CD14-positive monocyte (primary cell): ENCODE measurements at regions not wholly inside any gene's neighbourhood (a gene's known extent, or its start where the extent isn't known, plus 50 kb on each side); places are given as distances from the start of the nearest gene placed in this dataset.

ENCODE experiments used
- DNase-seq, 3 donors: peaks; one replicate each; pipeline ENCODE4 v3.0.0-alpha.2; 2011 to 2022
- H2AFZ ChIP-seq: 2 replicates; pipeline ENCODE4 v1.6.0; 2012; ENCODE audit warnings: mild to moderate bottlenecking, low read depth, low read length, inconsistent platforms; ENCODE audit not compliant: insufficient read depth, poor library complexity, severe bottlenecking
- H3K27ac ChIP-seq, 2 donors: 1 replicate in 1 of 2; 2 replicates in 1 of 2; pipeline ENCODE4 v1.5.1; 2012 to 2013; ENCODE audit warnings: low read length in 2 of 2, control low read depth in 1 of 2, inconsistent platforms in 1 of 2, low read depth in 1 of 2, mild to moderate bottlenecking in 1 of 2
- H3K27me3 ChIP-seq, 2 donors: one replicate each; pipeline versions ENCODE4 v1.6.0 to v1.6.1; 2011 to 2013; ENCODE audit warnings: low read length in 2 of 2; ENCODE audit not compliant: control insufficient read depth in 2 of 2, insufficient read depth in 2 of 2
- H3K36me3 ChIP-seq, 2 donors: replicated peaks in 1 of 2; 1 replicate in 1 of 2; 2 replicates in 1 of 2; pipeline versions ENCODE4 v1.5.1 to v1.6.1; 2012 to 2013; ENCODE audit warnings: low read length in 2 of 2, control low read depth in 1 of 2, inconsistent platforms in 1 of 2, mild to moderate bottlenecking in 1 of 2; ENCODE audit not compliant: insufficient read depth in 2 of 2, control insufficient read depth in 1 of 2
- H3K4me1 ChIP-seq, 2 donors: 1 replicate in 1 of 2; 2 replicates in 1 of 2; pipeline versions ENCODE4 v1.5.1 to v1.6.1; 2012 to 2013; ENCODE audit warnings: low read length in 2 of 2, control low read depth in 1 of 2, inconsistent platforms in 1 of 2, mild to moderate bottlenecking in 1 of 2, moderate library complexity in 1 of 2; ENCODE audit not compliant: insufficient read depth in 2 of 2, control insufficient read depth in 1 of 2
- H3K4me2 ChIP-seq: replicated peaks from 2 replicates; pipeline ENCODE3; 2012; ENCODE audit warnings: low read length, moderate library complexity, mild to moderate bottlenecking; ENCODE audit not compliant: poor library complexity, severe bottlenecking; ENCODE audit errors: extremely low read depth
- H3K4me3 ChIP-seq, 3 experiments: fragments of 200-600 bp in 1 of 3; sonication (generic) in 1 of 3; replicated peaks in 1 of 3; 1 replicate in 2 of 3; 2 replicates in 1 of 3; pipeline ENCODE4 v1.5.1; 2011 to 2013; ENCODE audit warnings: low read length in 3 of 3, mild to moderate bottlenecking in 3 of 3, control low read depth in 2 of 3, low read depth in 2 of 3, inconsistent platforms in 1 of 3, moderate library complexity in 1 of 3
- H3K79me2 ChIP-seq: 2 replicates; pipeline ENCODE4 v1.6.0; 2012; ENCODE audit warnings: mild to moderate bottlenecking, control low read depth, inconsistent platforms, low read length, moderate library complexity; ENCODE audit not compliant: insufficient read depth
- H3K9ac ChIP-seq: 2 replicates; pipeline ENCODE4 v1.6.0; 2017; ENCODE audit warnings: low read length, mild to moderate bottlenecking; ENCODE audit not compliant: insufficient read depth, poor library complexity, severe bottlenecking
- H3K9me3 ChIP-seq, 2 donors: replicated peaks in 1 of 2; 1 replicate in 1 of 2; 2 replicates in 1 of 2; pipeline versions ENCODE4 v1.5.1 to v1.6.1; 2012 to 2013; ENCODE audit warnings: low read length in 2 of 2, control low read depth in 1 of 2; ENCODE audit not compliant: control insufficient read depth in 1 of 2, insufficient read depth in 1 of 2
- H4K20me1 ChIP-seq: 2 replicates; pipeline ENCODE4 v1.6.0; 2012; ENCODE audit warnings: mild to moderate bottlenecking, low read length, control low read depth, moderate library complexity; ENCODE audit not compliant: insufficient read depth
- H3K27ac Mint-ChIP-seq, 7 donors: one replicate each; pipeline ENCODE4 v1.8.0; 2020; ENCODE audit warnings: mild to moderate bottlenecking in 7 of 7, mixed read lengths in 7 of 7, moderate library complexity in 6 of 7, inconsistent platforms in 2 of 7
- H3K27me3 Mint-ChIP-seq, 3 donors: one replicate each; pipeline ENCODE4 v1.8.0; 2021 to 2022; ENCODE audit warnings: low read depth in 3 of 3, mild to moderate bottlenecking in 3 of 3, mixed read lengths in 3 of 3, moderate library complexity in 3 of 3, inconsistent platforms in 1 of 3
- H3K36me3 Mint-ChIP-seq, 2 donors: one replicate each; pipeline ENCODE4 v1.8.0; 2020; ENCODE audit warnings: mixed read lengths in 2 of 2, inconsistent platforms in 1 of 2, mild to moderate bottlenecking in 1 of 2
- H3K4me1 Mint-ChIP-seq: one replicate; pipeline ENCODE4 v1.8.0; 2020; ENCODE audit warnings: mild to moderate bottlenecking, mixed read lengths
- H3K4me3 Mint-ChIP-seq, 2 donors: one replicate each; pipeline ENCODE4 v1.8.0; 2020; ENCODE audit warnings: mild to moderate bottlenecking in 2 of 2, mixed read lengths in 2 of 2, moderate library complexity in 1 of 2
- H3K9me3 Mint-ChIP-seq, 7 donors: one replicate each; pipeline ENCODE4 v1.8.0; 2020 to 2022; ENCODE audit warnings: mixed read lengths in 7 of 7, mild to moderate bottlenecking in 6 of 7, moderate library complexity in 6 of 7, inconsistent platforms in 2 of 7
- CTCF ChIP-seq: fragments of 200-600 bp; IDR thresholded peaks from one replicate; pipeline ENCODE4 v1.8.0; 2022; ENCODE audit warnings: antibody characterized with exemption, mild to moderate bottlenecking
- WGBS: methylation state at CpG from one replicate; pipeline ENCODE4 v1.1.5; 2013; ENCODE audit warnings: missing lambda C conversion rate; ENCODE audit not compliant: insufficient coverage; 5-methylcytosine and 5-hydroxymethylcytosine counted together
- intact Hi-C, 2 donors: fragments of 100-400 bp; cut with micrococcal nuclease; formaldehyde crosslinking; loops; one replicate each; pipeline versions ENCODE4 v1.15.0 to v1.15.1; 2023

DNA sequence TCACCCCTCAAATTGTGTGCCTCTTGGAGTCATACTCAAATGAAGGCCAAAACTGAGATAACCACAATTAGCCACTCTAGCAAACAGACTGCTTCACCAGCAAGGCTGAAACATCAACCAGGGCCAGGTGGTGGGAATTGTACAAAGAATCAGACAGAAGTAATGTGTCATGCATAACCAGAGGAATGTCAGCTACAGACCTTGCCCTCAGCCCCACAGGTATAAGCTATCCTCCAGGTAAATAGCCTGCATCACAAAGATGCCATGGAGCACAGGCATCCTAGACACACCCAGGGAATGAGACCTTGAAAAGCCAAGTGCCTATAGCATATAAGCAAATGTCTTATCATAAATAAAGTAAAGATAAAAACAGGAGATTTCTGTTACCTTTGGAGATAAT is 242.7 kb downstream of the CETN3 start:
- Mint-ChIP-seq H3K27ac (no peak overlapping the region), H3K36me3 (no peaks in the 10 kb centered on the region), H3K27me3 (peaks cover 0 to 2% (median 0%) of the 10 kb centered on the region in 3 donors), H3K4me1 (peaks cover under 1% of the 10 kb centered on the region), H3K4me3 (no peak overlapping the region), H3K9me3 (no peaks in the 10 kb centered on the region)
- H3K4me2 ChIP-seq = no peak overlapping the region
- H3K4me1 ChIP-seq = no peaks in the 10 kb centered on the region
- no peaks in the 10 kb centered on the region for H3K36me3 ChIP-seq
- H4K20me1 ChIP-seq = no peaks in the 10 kb centered on the region
- H3K9me3 ChIP-seq = no peaks in the 10 kb centered on the region
- no peak overlapping the region for H3K9ac ChIP-seq
- H2AFZ ChIP-seq = no peak overlapping the region
- H3K27me3 ChIP-seq = no peaks in the 10 kb centered on the region
- TF ChIP-seq CTCF = no peak
- no peak for DNase-seq
- no peak overlapping the region for H3K4me3 ChIP-seq
- no peak overlapping the region for H3K27ac ChIP-seq
- intact Hi-C loops = loop anchor here in 1 of 2 donors (10.0 kb wide), 1 partner anchor 202 kb away; no protein-coding TSS in a partner anchor
- H3K79me2 ChIP-seq = no peaks in the 10 kb centered on the region

DNA sequence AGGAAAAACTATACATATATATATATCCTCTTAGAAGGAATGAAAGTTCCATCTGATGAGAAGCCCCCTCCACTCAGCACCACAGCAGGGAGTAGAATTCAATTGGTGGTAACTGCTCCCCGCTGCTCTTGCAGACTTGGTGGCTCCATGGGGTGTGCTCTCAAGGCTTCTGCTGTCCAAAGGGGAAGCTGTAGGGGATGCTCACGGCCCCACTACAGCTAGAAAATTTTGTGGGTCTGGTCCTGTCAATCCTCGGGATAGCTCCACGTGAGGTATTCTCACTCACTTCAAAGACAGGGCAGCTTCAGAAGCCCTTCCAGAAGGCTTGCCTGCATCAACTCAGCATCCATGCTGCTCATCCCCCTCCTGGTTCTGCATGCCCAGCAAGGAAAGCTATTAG is 247.2 kb downstream of the CETN3 start:
- 94% methylated on average over 3 of the region's 4 CpGs for WGBS
- no peaks in the 10 kb centered on the region for H3K9me3 ChIP-seq
- H3K4me3 ChIP-seq = no peak overlapping the region
- Mint-ChIP-seq H3K27ac (peak overlapping the region in 1 of 7 donors; percentile 24), H3K36me3 (no peaks in the 10 kb centered on the region), H3K27me3 (peaks cover 0 to 5% (median 0%) of the 10 kb centered on the region in 3 donors), H3K4me3 (no peak overlapping the region), H3K4me1 (no peaks in the 10 kb centered on the region), H3K9me3 (no peaks in the 10 kb centered on the region)
- no peak overlapping the region for H3K9ac ChIP-seq
- no peak overlapping the region for H2AFZ ChIP-seq
- no peak overlapping the region for H3K27ac ChIP-seq
- no peak overlapping the region for H3K4me2 ChIP-seq
- no peak for TF ChIP-seq CTCF
- H4K20me1 ChIP-seq = no peaks in the 10 kb centered on the region
- intact Hi-C loops = loop anchor here in 1 of 2 donors (10.0 kb wide), 1 partner anchor 198 kb away; no protein-coding TSS in a partner anchor
- H3K27me3 ChIP-seq = no peaks in the 10 kb centered on the region
- no peaks in the 10 kb centered on the region for H3K36me3 ChIP-seq
- DNase-seq = no peak
- no peaks in the 10 kb centered on the region for H3K4me1 ChIP-seq
- H3K79me2 ChIP-seq = no peaks in the 10 kb centered on the region
